ENCODE measurements at regions not wholly inside any gene's neighbourhood (a gene's known extent, or its start where the extent isn't known, plus 50 kb on each side); places are given as distances from the start of the nearest gene placed in this dataset.

- no peak for TF ChIP-seq CTCF (IDR thresholded peaks at IDR 0.05; ENCODE audit: low read depth, low read length, missing control alignments)
- H3K4me3 ChIP-seq (ENCODE audit: low read depth, low read length) = no peak overlapping the region
- DNase-seq (ENCODE audit: low read depth) = no peak
Measured at GRCh38 chr7:123305840-123306375, 106.1 kb upstream of the SLC13A1 start.

- no peak for TF ChIP-seq CTCF (IDR thresholded peaks at IDR 0.05; ENCODE audit: low read depth, low read length, missing control alignments)
- no peak for DNase-seq (ENCODE audit: low read depth)
- H3K4me3 ChIP-seq (ENCODE audit: low read depth, low read length) = no peak overlapping the region
Measured at GRCh38 chr7:123303926-123304325, 104.2 kb upstream of the SLC13A1 start.

GRCh38 chr7:123296965-123297364 lies 97.2 kb upstream of the SLC13A1 start:
- no peak for TF ChIP-seq CTCF (IDR thresholded peaks at IDR 0.05; ENCODE audit: low read depth, low read length, missing control alignments)
- no peak overlapping the region for H3K4me3 ChIP-seq (ENCODE audit: low read depth, low read length)
- no peak for DNase-seq (ENCODE audit: low read depth)

GRCh38 chr7:123293710-123294109 lies 93.9 kb upstream of the SLC13A1 start:
- H3K4me3 ChIP-seq (ENCODE audit: low read depth, low read length) = no peak overlapping the region
- no peak for TF ChIP-seq CTCF (IDR thresholded peaks at IDR 0.05; ENCODE audit: low read depth, low read length, missing control alignments)
- no peak for DNase-seq (ENCODE audit: low read depth)

GRCh38 chr7:123292227-123292626 lies 92.5 kb upstream of the SLC13A1 start:
- no peak for TF ChIP-seq CTCF (IDR thresholded peaks at IDR 0.05; ENCODE audit: low read depth, low read length, missing control alignments)
- DNase-seq (ENCODE audit: low read depth) = no peak
- no peak overlapping the region for H3K4me3 ChIP-seq (ENCODE audit: low read depth, low read length)

- no peak for TF ChIP-seq CTCF (IDR thresholded peaks at IDR 0.05; ENCODE audit: low read depth, low read length, missing control alignments)
- DNase-seq (ENCODE audit: low read depth) = no peak
- no peak overlapping the region for H3K4me3 ChIP-seq (ENCODE audit: low read depth, low read length)
Measured at GRCh38 chr7:123289200-123289599, 89.4 kb upstream of the SLC13A1 start.

- no peak for DNase-seq (ENCODE audit: low read depth)
- TF ChIP-seq CTCF (IDR thresholded peaks at IDR 0.05; ENCODE audit: low read depth, low read length, missing control alignments) = no peak
- H3K4me3 ChIP-seq (ENCODE audit: low read depth, low read length) = no peak overlapping the region
Measured at GRCh38 chr7:123285076-123285700, 85.4 kb upstream of the SLC13A1 start.
